ENCODE measurements at regions not wholly inside any gene's neighbourhood (a gene's known extent, or its start where the extent isn't known, plus 50 kb on each side); places are given as distances from the start of the nearest gene placed in this dataset.

DNA sequence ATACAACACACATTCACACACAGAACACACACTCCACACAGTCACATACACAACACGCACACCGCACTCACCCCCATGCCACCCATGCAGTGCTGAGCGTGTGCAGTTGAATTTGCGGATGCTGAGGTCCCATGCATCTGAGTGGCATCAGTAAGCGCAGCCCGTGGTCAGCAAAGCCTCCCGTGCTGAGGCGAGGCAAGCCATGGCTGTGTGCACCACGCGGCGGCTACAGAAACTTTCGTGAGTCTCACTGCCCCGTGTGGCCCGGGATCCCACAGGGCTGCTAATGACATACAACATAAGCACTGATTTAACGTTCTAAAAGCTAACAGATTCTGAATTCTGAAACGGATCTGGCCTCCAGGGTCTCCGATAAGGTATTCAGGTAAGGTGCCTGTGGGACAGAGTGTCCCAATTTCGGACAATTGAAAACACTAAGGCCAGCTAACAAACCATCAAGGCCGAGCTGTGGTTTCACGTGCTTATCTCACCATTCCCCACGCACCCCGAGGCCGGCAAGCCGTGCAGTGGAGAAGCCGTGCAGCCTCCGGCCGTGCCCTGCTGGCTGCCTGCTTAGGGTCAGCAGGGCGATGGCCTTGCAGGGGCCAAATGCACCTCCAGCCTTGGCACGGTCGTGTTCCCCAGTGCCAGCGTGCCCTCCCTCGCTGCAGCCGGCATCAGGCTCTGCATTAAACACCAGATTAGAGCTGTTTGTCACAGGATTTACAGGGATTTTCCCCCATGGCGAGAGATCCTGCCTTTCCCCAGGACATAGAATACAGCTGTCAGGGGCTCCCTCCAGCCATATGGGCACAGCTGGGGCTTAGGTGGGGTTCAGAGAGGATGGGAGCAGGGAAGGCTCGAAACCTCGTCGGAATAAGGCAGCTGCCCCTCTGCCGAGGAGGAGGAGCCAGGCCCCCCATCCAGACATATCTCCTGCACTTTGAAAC, 191.7 kb downstream of the C16orf95 start:
- intact Hi-C loops (cut with DNase I, micrococcal nuclease), result no loop called here
- H3K36me3 ChIP-seq (ENCODE audit: low read depth), result no peaks in the 10 kb centered on the region
- no peak overlapping the region for H3K4me3 ChIP-seq
- ATAC-seq (no peak), DNase-seq (no peak)
- peaks cover 5% of the 10 kb centered on the region for H3K9me3 ChIP-seq
- H3K4me1 ChIP-seq (ENCODE audit: low read depth), result peaks cover 3% of the 10 kb centered on the region
- TF ChIP-seq CTCF (IDR thresholded peaks at IDR 0.05), result no peak

GRCh38 chr16:87126403-87127025, 190.7 kb downstream of the C16orf95 start:
- DNase-seq (no peak), ATAC-seq (no peak)
- TF ChIP-seq CTCF (IDR thresholded peaks at IDR 0.05), result no peak
- H3K4me3 ChIP-seq, result no peak overlapping the region
- peaks cover 5% of the 10 kb centered on the region for H3K9me3 ChIP-seq
- no peaks in the 10 kb centered on the region for H3K36me3 ChIP-seq (ENCODE audit: low read depth)
- intact Hi-C loops (cut with DNase I, micrococcal nuclease), result no loop called here
- H3K4me1 ChIP-seq (ENCODE audit: low read depth), result peaks cover 3% of the 10 kb centered on the region

DNA sequence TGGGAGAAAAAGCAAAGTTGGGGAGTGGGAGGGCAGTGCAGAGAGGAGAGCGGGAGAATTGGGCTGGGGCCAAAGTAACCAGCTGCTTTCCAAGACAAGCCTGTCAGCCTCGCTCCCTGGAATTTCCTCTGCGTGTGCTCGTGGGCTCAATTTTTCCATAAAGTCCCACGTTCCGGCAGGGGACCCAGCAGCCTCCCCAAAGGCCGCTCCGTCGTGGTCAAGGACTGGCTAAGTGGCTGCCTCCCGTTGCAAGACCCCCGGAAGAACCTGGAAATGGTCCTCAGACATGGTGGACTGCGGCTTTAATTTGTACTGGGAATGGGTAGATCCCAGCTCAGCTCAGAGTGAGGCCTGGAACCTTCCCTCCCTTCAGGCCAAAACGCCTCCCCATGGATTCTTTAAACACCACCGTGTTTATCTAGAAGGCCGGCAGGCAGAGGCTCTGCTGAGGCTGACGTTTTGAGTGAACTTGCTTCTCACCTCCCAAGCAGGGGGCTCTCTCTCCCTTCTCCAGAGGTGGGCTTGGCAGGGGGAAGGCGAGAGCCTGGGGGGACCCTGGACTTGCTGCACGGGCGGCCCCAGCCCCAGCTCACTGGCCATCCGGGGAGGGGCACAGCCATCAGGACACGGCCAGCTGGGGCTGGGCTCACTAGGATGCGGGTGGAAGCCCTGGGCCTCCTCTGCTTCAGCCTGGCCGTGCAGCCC, 190.0 kb downstream of the C16orf95 start:
- ATAC-seq (no peak), DNase-seq (peak in 1 of 3 donors; percentile 9)
- no peaks in the 10 kb centered on the region for H3K36me3 ChIP-seq (ENCODE audit: low read depth)
- H3K9me3 ChIP-seq, result peaks cover 5% of the 10 kb centered on the region
- intact Hi-C loops (cut with DNase I, micrococcal nuclease), result no loop called here
- no peak overlapping the region for H3K4me3 ChIP-seq
- no peak for TF ChIP-seq CTCF (IDR thresholded peaks at IDR 0.05)
- peaks cover 3% of the 10 kb centered on the region for H3K4me1 ChIP-seq (ENCODE audit: low read depth)

- no peak for TF ChIP-seq CTCF (IDR thresholded peaks at IDR 0.05)
- H3K9me3 ChIP-seq, result peaks cover 5% of the 10 kb centered on the region
- ATAC-seq, result no peak
- H3K4me3 ChIP-seq, result no peak overlapping the region
- H3K36me3 ChIP-seq (ENCODE audit: low read depth), result no peaks in the 10 kb centered on the region
- peaks cover 3% of the 10 kb centered on the region for H3K4me1 ChIP-seq (ENCODE audit: low read depth)
- no peak for DNase-seq
- intact Hi-C loops (cut with DNase I, micrococcal nuclease), result no loop called here
Measured at GRCh38 chr16:87127766-87128147, 189.4 kb downstream of the C16orf95 start.

DNA sequence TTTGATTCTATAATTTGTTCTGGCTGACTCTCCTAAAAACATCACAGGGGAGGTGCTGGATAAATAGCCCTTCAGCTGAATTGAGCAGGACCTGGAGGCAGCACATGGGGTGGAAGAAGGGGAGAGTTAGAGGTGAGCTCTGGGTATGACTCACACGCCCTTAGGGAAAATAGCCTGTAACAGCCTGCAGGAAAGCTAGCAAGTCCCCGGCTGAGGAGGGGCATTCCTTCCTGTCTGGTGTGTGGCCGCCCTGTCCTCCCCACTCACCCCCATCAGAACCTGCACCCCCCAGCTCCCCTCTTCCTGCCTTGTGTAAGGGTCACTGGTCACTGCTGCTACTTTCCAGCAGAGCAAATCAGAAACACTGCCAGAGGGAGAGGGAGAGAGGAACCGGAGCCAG, 187.4 kb downstream of the C16orf95 start:
- no peak for DNase-seq
- H3K36me3 ChIP-seq (ENCODE audit: low read depth), result no peaks in the 10 kb centered on the region
- peaks cover 3% of the 10 kb centered on the region for H3K4me1 ChIP-seq (ENCODE audit: low read depth)
- no peak overlapping the region for H3K4me3 ChIP-seq
- TF ChIP-seq CTCF (IDR thresholded peaks at IDR 0.05), result no peak
- no peak for ATAC-seq
- no peaks in the 10 kb centered on the region for H3K9me3 ChIP-seq
- intact Hi-C loops (cut with DNase I, micrococcal nuclease), result no loop called here

Data from mucosa of descending colon (tissue), 3 donors.